D721Med (cell line): ENCODE measurements at regions not wholly inside any gene's neighbourhood (a gene's known extent, or its start where the extent isn't known, plus 50 kb on each side); places are given as distances from the start of the nearest gene placed in this dataset.

Experiments used
- DNase-seq: peaks from one replicate; pipeline ENCODE4 v3.0.0; 2011; ENCODE audit warnings: low spot score; ENCODE audit not compliant: insufficient read length
- FAIRE-seq: peaks from 2 replicates; lab custom pipeline; 2011; peaks lifted over from hg19 to GRCh38; lab: Jason Lieb, UNC
- CTCF ChIP-seq: IDR thresholded peaks from 2 replicates; pipeline ENCODE4 v1.5.1; 2012; ENCODE audit warnings: mild to moderate bottlenecking, control low read depth; ENCODE audit not compliant: insufficient read depth; ENCODE audit errors: missing control alignments

- FAIRE-seq: no peak
- no peak for TF ChIP-seq CTCF
- no peak for DNase-seq
These were observed 1198.5 kb downstream of the EFNB2 start for GRCh38 chr13:105336706-105337576.

- no peak for FAIRE-seq
- no peak for TF ChIP-seq CTCF
- no peak for DNase-seq
These were observed 1201.3 kb downstream of the EFNB2 start for GRCh38 chr13:105334211-105334610.

- no peak for TF ChIP-seq CTCF
- DNase-seq (no peak), FAIRE-seq (no peak)
These were observed 1202.0 kb downstream of the EFNB2 start for GRCh38 chr13:105333416-105333815.

- DNase-seq (no peak), FAIRE-seq (no peak)
- TF ChIP-seq CTCF: no peak
These were observed 1206.1 kb downstream of the EFNB2 start for GRCh38 chr13:105329359-105329758.

- DNase-seq (no peak), FAIRE-seq (no peak)
These were observed 1207.2 kb downstream of the EFNB2 start for GRCh38 chr13:105328212-105328611.

GRCh38 chr13:105327581-105328126, 1207.8 kb downstream of the EFNB2 start:
- no peak for TF ChIP-seq CTCF
- FAIRE-seq (no peak), DNase-seq (no peak)

More at GRCh38 chr13:105328212-105328611, 1207.2 kb downstream of the EFNB2 start:
- TF ChIP-seq CTCF: no peak

- FAIRE-seq: no peak
- DNase-seq: no peak
- TF ChIP-seq CTCF: no peak
These were observed 1215.6 kb downstream of the EFNB2 start for GRCh38 chr13:105319875-105320274.
